Gastroesophageal sphincter (tissue), 3 donors: ENCODE measurements at regions not wholly inside any gene's neighbourhood (a gene's known extent, or its start where the extent isn't known, plus 50 kb on each side); places are given as distances from the start of the nearest gene placed in this dataset.

ENCODE experiments used
- CTCF ChIP-seq, 4 experiments: fragments of 200-600 bp in 2 of 4; fragments of 450-650 bp in 2 of 4; sonication (generic) in 1 of 4; IDR thresholded peaks; one replicate each; pipeline ENCODE4 v1.5.1; 2017 to 2019; ENCODE audit warnings: antibody characterized with exemption in 4 of 4, mild to moderate bottlenecking in 2 of 4, moderate library complexity in 2 of 4
- EP300 ChIP-seq: sonication (generic); formaldehyde crosslinking; IDR thresholded peaks from one replicate; pipeline ENCODE4 v1.6.1; 2017; ENCODE audit warnings: antibody characterized with exemption, mild to moderate bottlenecking

DNA sequence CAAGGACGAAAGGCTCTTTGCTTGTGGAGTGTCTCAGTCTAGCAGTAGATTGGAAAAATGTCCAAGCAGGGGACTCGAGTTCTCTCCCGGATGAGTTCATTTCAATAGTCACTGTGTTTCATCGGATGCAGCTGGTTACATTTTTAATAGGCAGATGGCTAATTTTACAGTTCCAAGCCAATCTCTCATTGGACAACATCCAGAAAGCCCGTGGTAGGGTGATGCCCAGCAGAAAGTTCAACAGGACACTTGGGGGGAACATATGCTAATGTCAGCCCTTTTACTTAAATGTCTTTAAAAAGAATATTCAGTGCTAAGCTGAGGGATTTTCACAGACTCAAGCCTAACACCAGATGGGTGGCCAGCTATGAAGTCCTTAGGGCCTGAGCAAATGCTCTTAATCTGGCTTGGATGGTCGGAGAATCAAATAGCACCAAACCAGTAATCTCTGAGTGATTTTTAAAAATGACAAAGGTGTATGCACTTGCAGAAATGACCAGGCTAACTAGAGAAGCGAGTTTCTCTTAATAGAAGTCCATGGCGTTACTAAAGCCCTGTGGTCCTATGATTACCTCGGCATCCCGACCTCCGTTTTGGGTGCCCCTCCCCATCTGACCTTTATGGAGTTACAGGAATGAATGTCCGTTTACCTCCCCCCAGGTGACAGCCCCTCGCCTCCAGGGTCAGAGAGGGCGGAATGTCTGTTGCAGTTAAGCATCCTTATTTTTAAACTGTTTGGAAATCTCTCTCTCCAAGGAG, 289.2 kb upstream of the SALL1 start:
- TF ChIP-seq EP300 (no peak), CTCF (IDR thresholded peaks at IDR 0.05) (no peak)
